Upper lobe of right lung (tissue), 1 donor: ENCODE measurements at regions not wholly inside any gene's neighbourhood (a gene's known extent, or its start where the extent isn't known, plus 50 kb on each side); places are given as distances from the start of the nearest gene placed in this dataset.

Experiments used
- ATAC-seq: fragments of 200-7000 bp; cut with Tn5 transposase; one replicate; pipeline ENCODE4 v1.9.1; 2020; ENCODE audit warnings: mild to moderate bottlenecking, moderate library complexity
- DNase-seq: peaks from one replicate; pipeline ENCODE4 v3.0.0-alpha.2; 2020
- H3K27ac ChIP-seq: fragments of 200-600 bp; one replicate; pipeline ENCODE4 v1.8.0; 2022
- H3K27me3 ChIP-seq: fragments of 200-600 bp; one replicate; pipeline ENCODE4 v1.8.0; 2022; ENCODE audit warnings: mild to moderate bottlenecking
- H3K36me3 ChIP-seq: fragments of 200-600 bp; one replicate; pipeline ENCODE4 v1.8.0; 2022
- H3K4me1 ChIP-seq: fragments of 200-600 bp; one replicate; pipeline ENCODE4 v1.8.0; 2022
- H3K4me3 ChIP-seq: fragments of 200-600 bp; one replicate; pipeline ENCODE4 v1.8.0; 2022; ENCODE audit warnings: mild to moderate bottlenecking
- H3K9me3 ChIP-seq: fragments of 200-600 bp; one replicate; pipeline ENCODE4 v1.8.0; 2022
- intact Hi-C: fragments of 100-400 bp; cut with DNase I; formaldehyde crosslinking; loops from one replicate; pipeline ENCODE4 v1.11.0; 2022
- TF ChIP-seq, protein P1 (sequence below): fragments of 200-600 bp; IDR thresholded peaks from one replicate; pipeline ENCODE4 v1.8.0; 2022; ENCODE audit warnings: antibody characterized with exemption
- donor health status: DM: no; HTN: yes; CAD: no; lungs with severe emphysema.

DNA sequence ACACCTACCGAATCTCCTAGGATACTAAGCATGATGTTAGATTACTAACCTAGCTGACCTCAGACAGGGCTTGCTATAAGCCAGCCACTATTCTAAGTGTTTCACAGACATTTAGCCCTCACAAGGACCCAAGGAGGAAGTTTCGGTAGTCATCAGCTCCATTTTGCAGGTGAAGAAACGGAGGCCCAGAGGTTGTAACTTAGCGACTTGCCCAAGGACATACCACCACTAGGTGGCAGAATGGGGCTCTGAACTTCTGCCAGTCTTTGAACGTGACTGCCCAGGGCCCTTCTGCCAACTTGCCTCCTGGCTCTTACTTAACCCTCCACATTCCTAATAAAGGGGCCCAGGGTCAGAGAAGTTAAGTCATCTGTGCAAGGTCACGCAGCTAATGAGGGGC, 283.5 kb downstream of the C1orf94 start:
- Histone ChIP-seq H3K27me3 (no peaks in the 10 kb centered on the region), H3K27ac (no peak overlapping the region), H3K36me3 (no peaks in the 10 kb centered on the region), H3K4me3 (no peak overlapping the region), H3K4me1 (no peaks in the 10 kb centered on the region), H3K9me3 (no peaks in the 10 kb centered on the region)
- ATAC-seq (peak; percentile 75), DNase-seq (no peak)
- intact Hi-C loops = no loop called here
- TF ChIP-seq, protein P1, sequence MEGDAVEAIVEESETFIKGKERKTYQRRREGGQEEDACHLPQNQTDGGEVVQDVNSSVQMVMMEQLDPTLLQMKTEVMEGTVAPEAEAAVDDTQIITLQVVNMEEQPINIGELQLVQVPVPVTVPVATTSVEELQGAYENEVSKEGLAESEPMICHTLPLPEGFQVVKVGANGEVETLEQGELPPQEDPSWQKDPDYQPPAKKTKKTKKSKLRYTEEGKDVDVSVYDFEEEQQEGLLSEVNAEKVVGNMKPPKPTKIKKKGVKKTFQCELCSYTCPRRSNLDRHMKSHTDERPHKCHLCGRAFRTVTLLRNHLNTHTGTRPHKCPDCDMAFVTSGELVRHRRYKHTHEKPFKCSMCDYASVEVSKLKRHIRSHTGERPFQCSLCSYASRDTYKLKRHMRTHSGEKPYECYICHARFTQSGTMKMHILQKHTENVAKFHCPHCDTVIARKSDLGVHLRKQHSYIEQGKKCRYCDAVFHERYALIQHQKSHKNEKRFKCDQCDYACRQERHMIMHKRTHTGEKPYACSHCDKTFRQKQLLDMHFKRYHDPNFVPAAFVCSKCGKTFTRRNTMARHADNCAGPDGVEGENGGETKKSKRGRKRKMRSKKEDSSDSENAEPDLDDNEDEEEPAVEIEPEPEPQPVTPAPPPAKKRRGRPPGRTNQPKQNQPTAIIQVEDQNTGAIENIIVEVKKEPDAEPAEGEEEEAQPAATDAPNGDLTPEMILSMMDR = peak; percentile 63

DNA sequence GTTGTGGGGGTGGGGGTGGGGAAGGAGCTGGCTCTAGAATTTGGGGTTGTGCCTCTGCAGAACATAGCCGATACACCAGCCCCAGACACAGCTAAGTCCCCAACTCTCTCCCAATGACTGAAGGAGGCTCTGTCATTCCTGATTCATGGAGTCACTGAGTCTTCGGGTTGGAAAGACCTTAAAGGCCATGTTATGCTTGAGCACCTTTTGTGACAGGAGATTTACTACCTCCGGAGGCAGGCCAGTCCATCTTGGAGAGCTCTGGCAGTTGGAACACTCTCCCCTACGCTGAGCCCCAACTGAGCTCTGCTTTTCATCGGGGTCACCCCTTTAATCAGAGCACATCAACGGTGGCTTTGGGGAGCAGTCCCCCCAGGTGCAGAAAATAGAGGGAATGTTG, 284.4 kb upstream of the GJB5 start:
- H3K4me1 ChIP-seq = no peaks in the 10 kb centered on the region
- TF ChIP-seq, protein P1 = no peak
- no peak overlapping the region for H3K4me3 ChIP-seq
- intact Hi-C loops = no loop called here
- no peaks in the 10 kb centered on the region for H3K36me3 ChIP-seq
- no peaks in the 10 kb centered on the region for H3K9me3 ChIP-seq
- ATAC-seq (no peak), DNase-seq (no peak)
- H3K27ac ChIP-seq = no peak overlapping the region
- no peaks in the 10 kb centered on the region for H3K27me3 ChIP-seq

DNA sequence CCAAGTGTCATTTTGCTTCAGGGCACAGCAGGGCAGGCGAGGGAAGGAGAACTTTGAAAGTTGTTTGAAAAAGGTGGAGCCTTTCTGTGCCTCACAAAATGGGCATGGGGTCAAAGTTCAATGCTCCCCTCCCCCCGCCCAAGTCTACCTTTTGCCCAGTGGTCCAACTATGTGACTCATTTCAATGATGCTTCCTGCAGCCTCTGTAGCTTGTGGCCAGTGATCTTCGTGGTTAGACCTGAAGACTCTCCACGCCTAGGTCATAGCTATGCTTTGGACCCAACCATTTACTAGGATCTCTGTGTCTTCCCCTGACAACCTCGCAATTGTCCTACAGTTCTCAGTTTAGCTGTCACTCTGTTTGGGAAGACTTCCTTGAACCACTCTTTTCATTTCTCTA, 280.3 kb upstream of the GJB5 start:
- DNase-seq (no peak), ATAC-seq (no peak)
- Histone ChIP-seq H3K27me3 (no peaks in the 10 kb centered on the region), H3K9me3 (no peaks in the 10 kb centered on the region), H3K36me3 (no peaks in the 10 kb centered on the region), H3K4me1 (no peaks in the 10 kb centered on the region), H3K27ac (no peak overlapping the region), H3K4me3 (no peak overlapping the region)
- intact Hi-C loops = no loop called here
- TF ChIP-seq, protein P1 = no peak

DNA sequence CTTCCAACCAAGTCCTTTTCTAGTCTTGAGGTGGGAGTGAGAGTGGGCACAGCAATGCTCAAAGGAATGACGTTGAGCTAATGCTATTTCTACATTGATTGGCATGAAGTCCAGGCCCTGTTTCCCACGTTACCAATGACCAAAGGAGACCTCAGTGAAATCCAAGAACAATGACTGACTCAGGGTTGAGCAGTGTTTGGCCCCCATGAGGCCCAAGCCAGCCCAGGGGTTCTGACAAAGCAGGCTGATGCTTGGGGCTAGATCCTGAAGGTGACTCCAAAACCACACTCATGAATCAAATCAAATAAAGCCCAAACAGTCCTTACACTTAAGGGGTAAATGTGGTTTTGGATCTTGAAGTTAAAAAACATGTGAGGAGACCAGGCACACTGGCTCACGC, 278.5 kb upstream of the GJB5 start:
- Histone ChIP-seq H3K4me1 (no peaks in the 10 kb centered on the region), H3K27ac (no peak overlapping the region), H3K9me3 (no peaks in the 10 kb centered on the region), H3K27me3 (no peaks in the 10 kb centered on the region), H3K36me3 (no peaks in the 10 kb centered on the region), H3K4me3 (no peak overlapping the region)
- TF ChIP-seq, protein P1 = no peak
- ATAC-seq (no peak), DNase-seq (no peak)
- intact Hi-C loops = no loop called here

DNA sequence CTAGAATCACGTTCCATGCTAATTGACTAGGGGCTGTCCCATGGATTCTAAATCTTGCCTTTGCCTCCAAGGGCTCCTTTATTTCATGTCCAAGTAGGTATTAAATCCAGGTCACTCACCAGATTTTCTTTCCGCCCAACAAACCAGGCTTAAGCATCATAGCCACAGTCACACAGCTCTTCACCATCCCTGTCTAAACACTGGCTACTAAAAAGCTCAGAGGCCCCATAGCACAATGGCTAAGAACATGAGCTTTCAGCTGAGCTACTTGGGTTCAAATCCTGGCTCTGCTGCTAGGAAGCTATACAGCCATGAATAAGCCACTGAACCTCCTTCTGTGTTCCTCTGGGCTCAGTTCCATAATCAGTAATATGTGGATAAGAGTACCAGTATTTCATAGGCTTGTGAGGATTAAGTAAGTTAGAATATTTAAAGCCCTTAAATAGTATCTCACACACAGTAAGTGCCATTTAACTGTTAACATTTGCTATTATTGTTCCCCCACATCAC, 277.2 kb upstream of the GJB5 start:
- Histone ChIP-seq H3K4me1 (no peaks in the 10 kb centered on the region), H3K9me3 (no peaks in the 10 kb centered on the region), H3K27me3 (no peaks in the 10 kb centered on the region), H3K27ac (no peak overlapping the region), H3K36me3 (no peaks in the 10 kb centered on the region), H3K4me3 (no peak overlapping the region)
- no peak for ATAC-seq
- intact Hi-C loops = no loop called here
- TF ChIP-seq, protein P1 = no peak
- no peak for DNase-seq

DNA sequence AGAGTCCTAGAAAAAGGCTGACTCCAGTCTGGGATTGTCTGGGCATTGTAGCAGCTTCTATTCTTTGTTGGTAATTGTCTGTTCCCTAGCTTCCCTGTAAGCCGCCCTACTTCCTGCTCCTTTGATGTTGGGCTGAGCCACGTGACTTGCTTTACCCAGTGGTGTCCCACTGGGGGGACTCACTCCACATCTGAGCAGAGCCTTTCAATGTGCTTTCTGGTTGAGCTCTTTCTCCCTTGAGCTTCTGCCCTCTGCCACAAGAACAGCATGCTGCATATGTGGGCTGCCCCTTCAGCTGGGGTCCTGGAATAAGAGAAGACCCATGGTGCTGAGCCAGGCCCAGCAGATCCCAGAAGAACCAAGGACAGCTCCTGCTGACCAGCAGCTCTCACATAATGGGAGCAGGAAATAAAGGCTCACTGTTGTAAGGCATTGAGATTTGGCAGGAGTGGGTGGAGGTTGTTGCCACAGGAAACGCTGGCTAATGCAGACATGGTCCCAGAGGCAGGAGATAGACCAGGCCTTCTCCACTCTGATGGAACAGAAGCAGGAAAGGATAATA, 276.3 kb upstream of the GJB5 start:
- intact Hi-C loops = no loop called here

More for the DNA sequence above, 276.3 kb upstream of the GJB5 start:
- H3K36me3 ChIP-seq = no peaks in the 10 kb centered on the region
- H3K27ac ChIP-seq = no peak overlapping the region
- no peak for ATAC-seq
- H3K4me3 ChIP-seq = no peak overlapping the region
- TF ChIP-seq, protein P1 = no peak
- no peaks in the 10 kb centered on the region for H3K4me1 ChIP-seq
- H3K27me3 ChIP-seq = no peaks in the 10 kb centered on the region
- H3K9me3 ChIP-seq = no peaks in the 10 kb centered on the region
- DNase-seq = no peak
